ENCODE measurements at regions not wholly inside any gene's neighbourhood (a gene's known extent, or its start where the extent isn't known, plus 50 kb on each side); places are given as distances from the start of the nearest gene placed in this dataset.

- no peak for DNase-seq (ENCODE audit: low spot score)
These were observed 93.2 kb downstream of the TEX29 start for GRCh38 chr13:111413407-111414187.

GRCh38 chr13:111414341-111414740 lies 93.9 kb downstream of the TEX29 start:
- DNase-seq (ENCODE audit: low spot score): no peak

GRCh38 chr13:111415246-111415645 lies 94.8 kb downstream of the TEX29 start:
- no peak for DNase-seq (ENCODE audit: low spot score)

GRCh38 chr13:111415765-111416164 lies 95.3 kb downstream of the TEX29 start:
- DNase-seq (ENCODE audit: low spot score): no peak

GRCh38 chr13:111418101-111418500 lies 97.7 kb downstream of the TEX29 start:
- DNase-seq (ENCODE audit: low spot score): no peak

- DNase-seq (ENCODE audit: low spot score): no peak
These were observed 99.9 kb downstream of the TEX29 start for GRCh38 chr13:111420113-111420876.

GRCh38 chr13:111421216-111421615 lies 100.8 kb downstream of the TEX29 start:
- DNase-seq (ENCODE audit: low spot score): no peak

- DNase-seq (ENCODE audit: low spot score): no peak
These were observed 101.9 kb downstream of the TEX29 start for GRCh38 chr13:111422348-111422747.

- no peak for DNase-seq (ENCODE audit: low spot score)
These were observed 102.8 kb downstream of the TEX29 start for GRCh38 chr13:111423168-111423785.

GRCh38 chr13:111424134-111424533 lies 103.7 kb downstream of the TEX29 start:
- no peak for DNase-seq (ENCODE audit: low spot score)

- no peak for DNase-seq (ENCODE audit: low spot score)
These were observed 104.9 kb downstream of the TEX29 start for GRCh38 chr13:111425326-111425725.

GRCh38 chr13:111429064-111429558 lies 108.7 kb downstream of the TEX29 start:
- peak; percentile 26 for DNase-seq (ENCODE audit: low spot score)

GRCh38 chr13:111431206-111431605 lies 110.8 kb downstream of the TEX29 start:
- DNase-seq (ENCODE audit: low spot score): no peak

- DNase-seq (ENCODE audit: low spot score): no peak
These were observed 114.2 kb downstream of the TEX29 start for GRCh38 chr13:111434578-111435159.

- peak; percentile 20 for DNase-seq (ENCODE audit: low spot score)
These were observed 116.0 kb downstream of the TEX29 start for GRCh38 chr13:111436446-111436845.

GRCh38 chr13:111437417-111437816 lies 117.0 kb downstream of the TEX29 start:
- peak; percentile 57 for DNase-seq (ENCODE audit: low spot score)

- DNase-seq (ENCODE audit: low spot score): peak; percentile 60
These were observed 117.6 kb downstream of the TEX29 start for GRCh38 chr13:111437856-111438547.

- DNase-seq (ENCODE audit: low spot score): peak; percentile 11
These were observed 120.0 kb downstream of the TEX29 start for GRCh38 chr13:111440492-111440891.

GRCh38 chr13:111443981-111444380 lies 123.5 kb downstream of the TEX29 start:
- DNase-seq (ENCODE audit: low spot score): no peak

- DNase-seq (ENCODE audit: low spot score): no peak
These were observed 128.1 kb downstream of the TEX29 start for GRCh38 chr13:111448504-111448903.

GRCh38 chr13:111449041-111449440 lies 128.6 kb downstream of the TEX29 start:
- no peak for DNase-seq (ENCODE audit: low spot score)

- no peak for DNase-seq (ENCODE audit: low spot score)
These were observed 131.0 kb downstream of the TEX29 start for GRCh38 chr13:111451402-111451801.
